IMR-90 (cell line): ENCODE measurements at regions not wholly inside any gene's neighbourhood (a gene's known extent, or its start where the extent isn't known, plus 50 kb on each side); places are given as distances from the start of the nearest gene placed in this dataset.

ENCODE experiments used
- ATAC-seq: fragments of 200-7000 bp; cut with Tn5 transposase; 2 replicates; pipeline ENCODE4 v1.9.1; 2020; ENCODE audit warnings: low read depth, mild to moderate bottlenecking, moderate library complexity
- BruUV-seq: library from RNA; stranded (reverse); fragments of 400-500 nt; replicated peaks from 2 replicates; lab custom pipeline; 2021; lab: Mats Ljungman, UMichigan
- CTCF ChIA-PET: fragments of 300-600 bp; formaldehyde crosslinking; extraction: SDS; loops from one replicate; lab custom pipeline; 2021; ENCODE audit warnings: antibody characterized with exemption; lab: Yijun Ruan, JAX
- POLR2A ChIA-PET: fragments of 300-600 bp; sonication (Branson Sonifier 250); formaldehyde crosslinking; loops from one replicate; lab custom pipeline; 2022; ENCODE audit warnings: antibody characterized with exemption; ENCODE audit not compliant: unreplicated experiment; lab: Charles Lee
- DNase-seq: peaks from one replicate; pipeline ENCODE4 v3.0.0; 2013
- H2AFZ ChIP-seq: replicated peaks from 2 replicates; pipeline ENCODE3; 2013; ENCODE audit warnings: low read length, mild to moderate bottlenecking; ENCODE audit not compliant: poor library complexity
- H2AK5ac ChIP-seq: 2 replicates; pipeline ENCODE4 v1.6.1; 2013; ENCODE audit warnings: low read depth, low read length, inconsistent platforms
- H2AK9ac ChIP-seq: replicated peaks from 2 replicates; pipeline ENCODE3; 2013; ENCODE audit warnings: mild to moderate bottlenecking, low read depth, low read length, moderate library complexity; ENCODE audit not compliant: poor library complexity
- H2BK120ac ChIP-seq: 2 replicates; pipeline ENCODE4 v1.6.1; 2013; ENCODE audit warnings: low read depth, low read length, inconsistent platforms
- H2BK15ac ChIP-seq: 3 replicates; pipeline ENCODE4 v1.6.1; 2013; ENCODE audit warnings: low read depth, low read length, inconsistent platforms
- H2BK20ac ChIP-seq: 2 replicates; pipeline ENCODE4 v1.6.1; 2013; ENCODE audit warnings: low read depth, mild to moderate bottlenecking, inconsistent platforms, low read length, moderate library complexity
- H2BK5ac ChIP-seq: 2 replicates; pipeline ENCODE4 v1.6.1; 2013; ENCODE audit warnings: mild to moderate bottlenecking, low read depth, low read length, inconsistent platforms; ENCODE audit not compliant: poor library complexity, severe bottlenecking
- H3K14ac ChIP-seq: replicated peaks from 2 replicates; pipeline ENCODE4 v1.6.1; 2013; ENCODE audit warnings: low read depth, low read length, inconsistent platforms
- H3K18ac ChIP-seq: 2 replicates; pipeline ENCODE4 v1.6.1; 2013; ENCODE audit warnings: low read depth, low read length, control low read depth
- H3K23ac ChIP-seq: 2 replicates; pipeline ENCODE4 v1.6.1; 2013; ENCODE audit warnings: low read depth, low read length, inconsistent platforms
- H3K27ac ChIP-seq: 2 replicates; pipeline ENCODE4 v1.5.1; 2013; ENCODE audit warnings: mild to moderate bottlenecking, control low read depth, low read length; ENCODE audit not compliant: insufficient read depth
- H3K27me3 ChIP-seq: 2 replicates; pipeline ENCODE4 v1.6.1; 2013; ENCODE audit warnings: low read length; ENCODE audit not compliant: control insufficient read depth, insufficient read depth
- H3K36me3 ChIP-seq: 2 replicates; pipeline ENCODE4 v1.6.1; 2013; ENCODE audit warnings: low read length, mixed read lengths; ENCODE audit not compliant: control insufficient read depth, insufficient read depth
- H3K4ac ChIP-seq: 2 replicates; pipeline ENCODE4 v1.6.1; 2013; ENCODE audit warnings: low read depth, low read length, inconsistent platforms
- H3K4me1 ChIP-seq: 2 replicates; pipeline ENCODE4 v1.6.1; 2013; ENCODE audit warnings: low read length, mixed read lengths; ENCODE audit not compliant: control insufficient read depth, insufficient read depth
- H3K4me2 ChIP-seq: 2 replicates; pipeline ENCODE4 v1.6.1; 2013; ENCODE audit warnings: low read depth, mild to moderate bottlenecking, control low read depth, low read length, moderate library complexity
- H3K4me3 ChIP-seq: 2 replicates; pipeline ENCODE4 v1.5.1; 2013; ENCODE audit warnings: low read depth, mild to moderate bottlenecking, control low read depth, low read length, moderate library complexity; ENCODE audit not compliant: insufficient read depth
- H3K56ac ChIP-seq: 2 replicates; pipeline ENCODE4 v1.6.1; 2013; ENCODE audit warnings: low read length, inconsistent platforms; ENCODE audit not compliant: insufficient read depth; ENCODE audit errors: extremely low read depth
- H3K79me1 ChIP-seq, 2 experiments: 2 replicates each; pipeline ENCODE4 v1.6.1; 2013; ENCODE audit warnings: low read length in 2 of 2, inconsistent platforms in 1 of 2, low read depth in 1 of 2
- H3K9ac ChIP-seq: 2 replicates; pipeline ENCODE4 v1.6.1; 2013; ENCODE audit warnings: low read depth, low read length, control low read depth
- H3K9me1 ChIP-seq: 2 replicates; pipeline ENCODE4 v1.6.1; 2013; ENCODE audit warnings: low read length, inconsistent platforms; ENCODE audit not compliant: insufficient read depth
- H3K9me3 ChIP-seq: 2 replicates; pipeline ENCODE4 v1.6.1; 2013; ENCODE audit warnings: low read length; ENCODE audit not compliant: control insufficient read depth, insufficient read depth
- H4K20me1 ChIP-seq: 2 replicates; pipeline ENCODE4 v1.6.1; 2013; ENCODE audit warnings: low read length, inconsistent platforms; ENCODE audit not compliant: insufficient read depth
- H4K5ac ChIP-seq: 2 replicates; pipeline ENCODE4 v1.6.1; 2013; ENCODE audit warnings: mild to moderate bottlenecking, low read depth, low read length, control low read depth
- H4K8ac ChIP-seq, 2 experiments: 2 replicates each; pipeline ENCODE4 v1.6.1; 2013; ENCODE audit warnings: low read depth in 2 of 2, low read length in 2 of 2, control low read depth in 1 of 2, inconsistent platforms in 1 of 2
- H4K91ac ChIP-seq: 2 replicates; pipeline ENCODE4 v1.6.1; 2013; ENCODE audit warnings: low read depth, low read length, inconsistent platforms; ENCODE audit not compliant: insufficient read depth
- ELK1 ChIP-seq: fragments of 150-350 bp; IDR thresholded peaks from 2 replicates; pipeline ENCODE4 v1.6.1; 2016; ENCODE audit warnings: low read depth, mild to moderate bottlenecking, low read length, moderate library complexity, borderline replicate concordance
- MAFK ChIP-seq: IDR thresholded peaks from 2 replicates; pipeline ENCODE4 v1.6.1; 2012; ENCODE audit warnings: low read depth, low read length, improper control_type of control experiment
- MXI1 ChIP-seq: IDR thresholded peaks from 2 replicates; pipeline ENCODE4 v1.6.1; 2012; ENCODE audit warnings: low read depth, mild to moderate bottlenecking, low read length, moderate library complexity, borderline replicate concordance
- POLR2A ChIP-seq: IDR thresholded peaks from 2 replicates; pipeline ENCODE4 v1.6.1; 2012; ENCODE audit warnings: mild to moderate bottlenecking, low read depth, low read length
- USF2 ChIP-seq: fragments of 150-350 bp; IDR thresholded peaks from 2 replicates; pipeline ENCODE4 v1.6.1; 2017; ENCODE audit warnings: mild to moderate bottlenecking, antibody characterized with exemption, low read length, low read depth
- dilution Hi-C: fragments of 300-500 bp; cut with HindIII; formaldehyde crosslinking; loops from one replicate; pipeline ENCODE4 v1.14.3; 2018; ENCODE audit warnings: low sequenced_read_pairs; ENCODE audit not compliant: unreplicated experiment
- in situ Hi-C: fragments of 300-500 bp; cut with MboI; formaldehyde crosslinking; loops from 3 replicates; pipeline ENCODE4 v1.14.3; 2019; ENCODE audit warnings: low sequenced_read_pairs, inconsistent platforms, mixed read lengths
- intact Hi-C: fragments of 100-400 bp; cut with micrococcal nuclease; formaldehyde crosslinking; loops from 2 replicates; pipeline ENCODE4 v1.10.0; 2022

GRCh38 chr6:80939898-80940297, 812.6 kb downstream of the TENT5A start:
- H3K4me3 ChIP-seq: no peak overlapping the region
- no TSS peak for BruUV-seq
- no peak overlapping the region for H3K4me2 ChIP-seq
- no peak overlapping the region for H2BK20ac ChIP-seq
- no peaks in the 10 kb centered on the region for H3K79me1 ChIP-seq
- no peak overlapping the region for H2BK5ac ChIP-seq
- H3K27me3 ChIP-seq: no peaks in the 10 kb centered on the region
- H3K23ac ChIP-seq: no peak overlapping the region
- in situ Hi-C loops: no loop called here
- intact Hi-C loops: no loop called here
- no peak overlapping the region for H2AK9ac ChIP-seq
- no peak overlapping the region for H3K18ac ChIP-seq
- dilution Hi-C loops: no loop called here
- no peak for TF ChIP-seq USF2
- TF ChIP-seq MAFK: no peak
- TF ChIP-seq MXI1: no peak
- TF ChIP-seq POLR2A: no peak
- TF ChIP-seq ELK1: no peak
- H4K5ac ChIP-seq: peak overlapping the region; percentile 57; the same call in 1 of the 2 replicates
- ChIA-PET CTCF (no interaction called here), POLR2A (no interaction called here)
- DNase-seq (no peak), ATAC-seq (no peak)
- H4K20me1 ChIP-seq: no peaks in the 10 kb centered on the region
- H2AFZ ChIP-seq: no peak overlapping the region
- H3K36me3 ChIP-seq: no peaks in the 10 kb centered on the region
- H3K4me1 ChIP-seq: no peaks in the 10 kb centered on the region
- H3K9ac ChIP-seq: no peak overlapping the region
- no peak overlapping the region for H2AK5ac ChIP-seq
- H3K9me1 ChIP-seq: no peaks in the 10 kb centered on the region
- no peak overlapping the region for H4K8ac ChIP-seq
- no peak overlapping the region for H3K4ac ChIP-seq
- H3K9me3 ChIP-seq: 0 out of 2 replicates have a peak, but pooled peaks cover 1% of the 10 kb centered on the region
- no peak overlapping the region for H2BK15ac ChIP-seq
- H3K14ac ChIP-seq: no peak overlapping the region
- no peak overlapping the region for H3K56ac ChIP-seq
- H4K91ac ChIP-seq: no peak overlapping the region
- no peak overlapping the region for H3K27ac ChIP-seq
- no peak overlapping the region for H2BK120ac ChIP-seq
